Astrocyte (in vitro differentiated cells and primary cell): ENCODE measurements at regions not wholly inside any gene's neighbourhood (a gene's known extent, or its start where the extent isn't known, plus 50 kb on each side); places are given as distances from the start of the nearest gene placed in this dataset.

ENCODE experiments used
- EZH2 ChIP-seq: IDR thresholded peaks from 2 replicates; pipeline ENCODE4 v1.6.1; 2012; ENCODE audit warnings: mild to moderate bottlenecking, low read length, inconsistent platforms; ENCODE audit not compliant: insufficient read depth
- TF ChIP-seq, protein P1 (sequence below): IDR thresholded peaks from 2 replicates; pipeline ENCODE4 v1.5.1; 2011; ENCODE audit warnings: low read depth, mild to moderate bottlenecking, inconsistent platforms, low read length, moderate library complexity; ENCODE audit not compliant: insufficient read depth

DNA sequence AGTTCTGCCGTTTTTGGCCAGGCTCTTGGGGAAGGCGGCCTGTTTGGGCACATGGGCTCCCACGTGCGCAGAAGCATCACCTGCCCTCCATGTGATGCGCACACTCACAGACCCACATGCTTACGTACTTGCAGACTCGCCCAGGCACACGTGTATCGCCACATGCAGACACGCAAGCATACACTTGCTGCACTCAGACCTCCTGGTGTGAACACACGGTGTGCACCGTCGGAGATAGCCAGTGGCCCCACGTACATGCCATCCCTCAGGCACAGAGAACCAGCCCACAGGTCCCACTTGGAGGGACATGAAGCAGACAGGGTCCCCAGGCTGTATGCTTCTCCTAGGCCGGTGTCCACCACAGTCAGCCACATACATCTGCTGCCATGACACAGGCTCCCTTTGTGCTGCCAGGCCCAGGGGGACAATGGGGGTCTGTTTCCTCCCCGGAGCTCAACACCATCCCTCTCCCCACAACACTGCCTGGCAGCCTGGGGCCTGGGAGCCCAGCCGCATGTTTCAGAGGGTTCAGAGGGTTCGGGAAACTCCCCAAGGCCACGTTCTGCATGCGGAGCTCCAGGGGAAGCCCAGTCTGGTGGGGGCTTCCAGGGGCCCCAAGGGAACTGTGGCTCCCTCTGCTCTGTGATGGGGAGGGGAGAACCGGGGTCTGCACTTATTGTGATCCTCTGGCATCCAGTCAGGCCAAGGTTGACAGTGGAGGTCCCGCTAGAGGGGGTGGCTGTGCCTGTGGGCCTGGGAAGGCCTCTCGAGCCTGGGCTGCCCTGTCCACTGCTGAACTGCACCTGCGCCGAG is 208.1 kb upstream of the HAAO start:
- TF ChIP-seq EZH2: no peak
- TF ChIP-seq, protein P1, sequence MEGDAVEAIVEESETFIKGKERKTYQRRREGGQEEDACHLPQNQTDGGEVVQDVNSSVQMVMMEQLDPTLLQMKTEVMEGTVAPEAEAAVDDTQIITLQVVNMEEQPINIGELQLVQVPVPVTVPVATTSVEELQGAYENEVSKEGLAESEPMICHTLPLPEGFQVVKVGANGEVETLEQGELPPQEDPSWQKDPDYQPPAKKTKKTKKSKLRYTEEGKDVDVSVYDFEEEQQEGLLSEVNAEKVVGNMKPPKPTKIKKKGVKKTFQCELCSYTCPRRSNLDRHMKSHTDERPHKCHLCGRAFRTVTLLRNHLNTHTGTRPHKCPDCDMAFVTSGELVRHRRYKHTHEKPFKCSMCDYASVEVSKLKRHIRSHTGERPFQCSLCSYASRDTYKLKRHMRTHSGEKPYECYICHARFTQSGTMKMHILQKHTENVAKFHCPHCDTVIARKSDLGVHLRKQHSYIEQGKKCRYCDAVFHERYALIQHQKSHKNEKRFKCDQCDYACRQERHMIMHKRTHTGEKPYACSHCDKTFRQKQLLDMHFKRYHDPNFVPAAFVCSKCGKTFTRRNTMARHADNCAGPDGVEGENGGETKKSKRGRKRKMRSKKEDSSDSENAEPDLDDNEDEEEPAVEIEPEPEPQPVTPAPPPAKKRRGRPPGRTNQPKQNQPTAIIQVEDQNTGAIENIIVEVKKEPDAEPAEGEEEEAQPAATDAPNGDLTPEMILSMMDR: no peak
